PC-3 (cell line): ENCODE measurements at regions not wholly inside any gene's neighbourhood (a gene's known extent, or its start where the extent isn't known, plus 50 kb on each side); places are given as distances from the start of the nearest gene placed in this dataset.

ENCODE experiments used
- ATAC-seq: fragments of 200-7000 bp; cut with Tn5 transposase; 2 replicates; pipeline ENCODE4 v1.9.1; 2020; ENCODE audit warnings: mild to moderate bottlenecking, moderate library complexity
- BruUV-seq: library from RNA; stranded (reverse); fragments of 400-500 nt; replicated peaks from 2 replicates; lab custom pipeline; 2021; lab: Mats Ljungman, UMichigan
- CTCF ChIA-PET: fragments of 300-600 bp; sonication (Branson Sonifier 250); formaldehyde crosslinking; loops from one replicate; lab custom pipeline; 2022; ENCODE audit warnings: antibody characterized with exemption; lab: Charles Lee
- POLR2A ChIA-PET: fragments of 300-600 bp; sonication (Branson Sonifier 250); formaldehyde crosslinking; loops from one replicate; lab custom pipeline; 2022; ENCODE audit warnings: antibody characterized with exemption; ENCODE audit not compliant: unreplicated experiment; lab: Charles Lee
- DNase-seq: peaks from one replicate; pipeline ENCODE4 v3.0.0-alpha.2; 2015
- H2AFZ ChIP-seq: fragments of 300-600 bp; sonication (generic); 2 replicates; pipeline ENCODE4 v1.6.0; 2016; ENCODE audit warnings: antibody characterized with exemption, low read length
- H3F3A ChIP-seq: fragments of 300-600 bp; sonication (generic); one replicate; pipeline ENCODE4 v1.6.0; 2017; ENCODE audit warnings: antibody characterized with exemption, low read length, control low read depth, mild to moderate bottlenecking; ENCODE audit not compliant: unreplicated experiment
- H3K27ac ChIP-seq: fragments of 300-600 bp; sonication (generic); 2 replicates; pipeline ENCODE4 v1.5.1; 2016; ENCODE audit warnings: mild to moderate bottlenecking, low read length
- H3K27me3 ChIP-seq: fragments of 300-600 bp; sonication (generic); 2 replicates; pipeline ENCODE4 v1.6.1; 2016; ENCODE audit warnings: low read length, mixed read lengths
- H3K36me3 ChIP-seq: fragments of 300-600 bp; sonication (generic); 2 replicates; pipeline ENCODE4 v1.6.1; 2016; ENCODE audit warnings: low read depth, mixed run types, low read length, mixed read lengths
- H3K4me1 ChIP-seq: fragments of 300-600 bp; sonication (generic); 2 replicates; pipeline ENCODE4 v1.5.1; 2016; ENCODE audit warnings: low read length; ENCODE audit not compliant: insufficient read depth
- H3K4me2 ChIP-seq: fragments of 300-600 bp; sonication (generic); 2 replicates; pipeline ENCODE4 v1.6.0; 2016; ENCODE audit warnings: low read length
- H3K4me3 ChIP-seq: fragments of 300-600 bp; sonication (generic); 2 replicates; pipeline ENCODE4 v1.5.1; 2016; ENCODE audit warnings: mild to moderate bottlenecking, low read length, mixed read lengths
- H3K79me2 ChIP-seq: fragments of 300-600 bp; sonication (generic); 2 replicates; pipeline ENCODE4 v1.6.1; 2017; ENCODE audit warnings: low read length, mixed read lengths
- H3K9ac ChIP-seq: fragments of 300-600 bp; sonication (generic); 2 replicates; pipeline ENCODE4 v1.6.0; 2016; ENCODE audit warnings: mild to moderate bottlenecking, low read length
- H3K9me2 ChIP-seq: fragments of 300-600 bp; sonication (generic); replicated peaks from 2 replicates; pipeline ENCODE4 v1.6.1; 2016; ENCODE audit warnings: mixed run types, low read length, mixed read lengths
- H3K9me3 ChIP-seq: fragments of 300-600 bp; sonication (generic); 2 replicates; pipeline ENCODE4 v1.6.1; 2016; ENCODE audit warnings: low read length, mixed read lengths
- H4K20me1 ChIP-seq: fragments of 300-600 bp; sonication (generic); 2 replicates; pipeline ENCODE4 v1.6.1; 2016; ENCODE audit warnings: low read length, mixed read lengths
- EZH2 ChIP-seq: fragments of 300-600 bp; sonication (generic); IDR thresholded peaks from one replicate; pipeline ENCODE4 v1.6.1; 2017; ENCODE audit warnings: antibody characterized with exemption, mild to moderate bottlenecking, low read length; ENCODE audit not compliant: unreplicated experiment
- EZH2phosphoT487 ChIP-seq: fragments of 300-600 bp; sonication (generic); IDR thresholded peaks from 2 replicates; pipeline ENCODE4 v1.6.1; 2018; ENCODE audit warnings: mild to moderate bottlenecking, antibody characterized with exemption, low read length, borderline replicate concordance
- intact Hi-C: fragments of 100-400 bp; cut with micrococcal nuclease; formaldehyde crosslinking; loops from 2 replicates; pipeline ENCODE4 v1.9.0; 2023
- TF ChIP-seq, protein P1 (sequence below): fragments of 300-600 bp; sonication (generic); conservative IDR thresholded peaks from 2 replicates; pipeline ENCODE4 v1.5.1; 2017; ENCODE audit warnings: antibody characterized with exemption, low read depth, mild to moderate bottlenecking, low read length

DNA sequence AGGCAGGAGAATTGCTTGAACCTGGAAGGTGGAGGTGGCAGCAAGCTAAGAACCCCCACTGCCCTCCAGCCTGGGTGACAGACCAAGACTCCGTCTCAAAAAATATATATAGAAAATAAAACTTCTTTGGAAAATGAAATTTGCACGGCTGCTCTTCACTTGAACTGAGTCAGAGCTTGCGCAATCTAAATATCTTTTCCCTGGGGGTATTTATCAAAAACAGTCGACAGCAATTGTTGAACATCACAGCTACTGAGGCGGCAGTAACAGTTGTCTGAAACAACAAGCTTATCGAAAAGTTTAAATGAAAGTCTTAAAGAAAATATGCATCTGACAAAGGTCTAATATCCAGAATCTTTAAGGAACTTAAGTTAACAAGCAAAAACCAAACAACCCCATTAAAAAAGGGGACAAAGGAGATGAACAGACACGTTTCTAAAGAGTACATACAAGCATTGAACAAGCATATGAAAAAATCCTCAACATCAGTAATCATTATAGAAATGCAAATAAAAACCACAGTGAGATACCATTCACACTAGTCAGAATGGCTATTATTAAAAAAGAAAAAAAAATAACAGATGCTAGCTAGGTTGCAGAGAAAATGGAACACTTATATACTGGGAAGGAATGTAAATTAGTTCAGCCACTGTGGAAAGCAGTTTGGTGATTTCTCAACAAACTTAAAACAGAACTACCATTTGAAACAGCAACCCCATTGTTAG, 153.6 kb upstream of the CDH9 start:
- Histone ChIP-seq H3K27me3 (no peaks in the 10 kb centered on the region), H3K79me2 (no peaks in the 10 kb centered on the region), H3K9me2 (no peaks in the 10 kb centered on the region), H2AFZ (no peak overlapping the region), H3K4me1 (no peaks in the 10 kb centered on the region), H3K9me3 (no peaks in the 10 kb centered on the region), H4K20me1 (no peaks in the 10 kb centered on the region), H3K4me2 (no peak overlapping the region), H3F3A (no peaks in the 10 kb centered on the region), H3K4me3 (no peak overlapping the region), H3K9ac (no peak overlapping the region), H3K36me3 (no peaks in the 10 kb centered on the region), H3K27ac (no peak overlapping the region)
- TF ChIP-seq EZH2phosphoT487 = no peak
- TF ChIP-seq, protein P1, sequence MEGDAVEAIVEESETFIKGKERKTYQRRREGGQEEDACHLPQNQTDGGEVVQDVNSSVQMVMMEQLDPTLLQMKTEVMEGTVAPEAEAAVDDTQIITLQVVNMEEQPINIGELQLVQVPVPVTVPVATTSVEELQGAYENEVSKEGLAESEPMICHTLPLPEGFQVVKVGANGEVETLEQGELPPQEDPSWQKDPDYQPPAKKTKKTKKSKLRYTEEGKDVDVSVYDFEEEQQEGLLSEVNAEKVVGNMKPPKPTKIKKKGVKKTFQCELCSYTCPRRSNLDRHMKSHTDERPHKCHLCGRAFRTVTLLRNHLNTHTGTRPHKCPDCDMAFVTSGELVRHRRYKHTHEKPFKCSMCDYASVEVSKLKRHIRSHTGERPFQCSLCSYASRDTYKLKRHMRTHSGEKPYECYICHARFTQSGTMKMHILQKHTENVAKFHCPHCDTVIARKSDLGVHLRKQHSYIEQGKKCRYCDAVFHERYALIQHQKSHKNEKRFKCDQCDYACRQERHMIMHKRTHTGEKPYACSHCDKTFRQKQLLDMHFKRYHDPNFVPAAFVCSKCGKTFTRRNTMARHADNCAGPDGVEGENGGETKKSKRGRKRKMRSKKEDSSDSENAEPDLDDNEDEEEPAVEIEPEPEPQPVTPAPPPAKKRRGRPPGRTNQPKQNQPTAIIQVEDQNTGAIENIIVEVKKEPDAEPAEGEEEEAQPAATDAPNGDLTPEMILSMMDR = no peak
- no peak for TF ChIP-seq EZH2
- ChIA-PET CTCF (no interaction called here), POLR2A (no interaction called here)
- ATAC-seq = no peak
- peak; percentile 30 for DNase-seq
- BruUV-seq = no TSS peak
- intact Hi-C loops = no loop called here

DNA sequence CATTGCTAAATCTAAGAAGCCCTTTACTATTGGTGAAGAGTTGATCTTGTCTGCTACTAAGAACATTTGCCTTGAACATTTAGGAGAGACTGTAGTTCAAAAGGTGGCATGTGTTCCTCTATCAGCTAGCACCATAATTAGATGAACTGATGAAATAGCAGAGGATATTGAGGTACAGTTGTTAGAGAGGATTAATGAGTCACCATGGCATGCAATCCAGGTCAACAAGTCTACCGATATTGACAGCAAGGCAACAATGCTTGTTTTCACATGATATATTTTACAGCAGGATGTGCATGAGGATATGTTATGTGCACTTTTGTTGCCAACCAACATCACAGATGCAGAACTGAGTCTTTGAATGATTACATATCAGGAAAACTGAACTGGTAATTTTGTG, 134.3 kb upstream of the CDH9 start:
- Histone ChIP-seq H3K4me1 (no peaks in the 10 kb centered on the region), H3K9me2 (no peaks in the 10 kb centered on the region), H3K27ac (no peak overlapping the region), H3K9me3 (no peaks in the 10 kb centered on the region), H3K36me3 (no peaks in the 10 kb centered on the region), H3F3A (no peaks in the 10 kb centered on the region), H3K27me3 (no peaks in the 10 kb centered on the region), H4K20me1 (no peaks in the 10 kb centered on the region), H3K4me2 (no peak overlapping the region), H3K4me3 (no peak overlapping the region), H3K79me2 (no peaks in the 10 kb centered on the region), H3K9ac (no peak overlapping the region), H2AFZ (no peak overlapping the region)
- DNase-seq (no peak), ATAC-seq (no peak)
- intact Hi-C loops = no loop called here
- TF ChIP-seq EZH2phosphoT487 (no peak), EZH2 (no peak)
- TF ChIP-seq, protein P1 = no peak
- POLR2A ChIA-PET = no interaction called here
- BruUV-seq = no TSS peak
- CTCF ChIA-PET = no interaction called here

DNA sequence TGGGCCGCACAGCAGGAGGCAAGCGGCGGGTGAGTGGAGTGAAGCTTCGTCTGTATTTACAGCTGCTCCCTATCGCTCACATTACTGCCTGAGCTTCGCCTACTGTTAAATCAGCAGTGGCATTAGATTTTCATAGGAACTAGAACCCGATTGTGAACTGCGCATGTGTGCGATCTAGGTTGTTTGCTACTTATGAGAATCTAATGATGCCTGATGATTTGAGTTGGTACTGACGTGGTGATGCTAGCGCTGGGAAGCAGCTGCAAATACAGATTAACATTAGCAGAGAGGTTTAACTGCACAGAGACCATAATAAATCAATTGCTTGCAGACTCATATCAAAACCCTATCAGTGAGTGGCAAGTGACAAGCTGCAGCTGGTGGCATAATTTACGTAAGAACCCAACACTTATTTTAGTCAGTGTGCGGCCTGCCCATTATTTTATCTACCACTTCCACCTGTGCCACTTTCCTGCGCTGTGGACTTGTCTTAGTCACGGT, 133.4 kb upstream of the CDH9 start:
- intact Hi-C loops = no loop called here
- no peaks in the 10 kb centered on the region for H3F3A ChIP-seq
- H2AFZ ChIP-seq = no peak overlapping the region
- no peak overlapping the region for H3K4me2 ChIP-seq
- H4K20me1 ChIP-seq = no peaks in the 10 kb centered on the region
- no peak for ATAC-seq
- no peaks in the 10 kb centered on the region for H3K36me3 ChIP-seq
- H3K9me3 ChIP-seq = no peaks in the 10 kb centered on the region
- no peaks in the 10 kb centered on the region for H3K9me2 ChIP-seq
- H3K4me1 ChIP-seq = no peaks in the 10 kb centered on the region
- ChIA-PET CTCF (no interaction called here), POLR2A (no interaction called here)
- no peak overlapping the region for H3K4me3 ChIP-seq
- no peaks in the 10 kb centered on the region for H3K79me2 ChIP-seq
- no peak for DNase-seq
- H3K27me3 ChIP-seq = no peaks in the 10 kb centered on the region
- no peak overlapping the region for H3K27ac ChIP-seq
- TF ChIP-seq EZH2phosphoT487 (no peak), EZH2 (no peak)
- TF ChIP-seq, protein P1 = no peak
- no TSS peak for BruUV-seq
- H3K9ac ChIP-seq = no peak overlapping the region
